Naive thymus-derived CD4-positive, alpha-beta T cell (primary cell): ENCODE measurements at regions not wholly inside any gene's neighbourhood (a gene's known extent, or its start where the extent isn't known, plus 50 kb on each side); places are given as distances from the start of the nearest gene placed in this dataset.
"Not testable (repeated sequence)": the region's sequence is repeated elsewhere in the genome, so short reads cannot be mapped to it uniquely, and the experiment has no call there.

Source experiments
- ATAC-seq: fragments of 150-1000 bp; cut with Tn5 transposase; 2 replicates; pipeline ENCODE4 v1.10.0; 2021; ENCODE audit warnings: mild to moderate bottlenecking, moderate library complexity
- CTCF ChIA-PET: fragments of 350-600 bp; sonication (Branson Sonifier 250); formaldehyde crosslinking; loops from one replicate; lab custom pipeline; 2021; ENCODE audit warnings: antibody characterized with exemption; lab: Charles Lee
- POLR2A ChIA-PET: fragments of 350-600 bp; sonication (Branson Sonifier 250); formaldehyde crosslinking; loops from one replicate; lab custom pipeline; 2021; ENCODE audit warnings: antibody characterized with exemption, inconsistent platforms; lab: Charles Lee
- DNase-seq, 9 donors: peaks; one replicate each; pipeline versions ENCODE4 v3.0.0 to v3.0.0-alpha.2; 2020 to 2022; ENCODE audit warnings: mixed read lengths in 1 of 9
- H3K27ac ChIP-seq: one replicate; pipeline ENCODE4 v1.7.0; 2013; ENCODE audit warnings: mild to moderate bottlenecking, low read depth, low read length, moderate library complexity
- H3K27me3 ChIP-seq, 2 donors: one replicate each; pipeline ENCODE4 v1.7.0; 2013; ENCODE audit warnings: low read length in 2 of 2, mild to moderate bottlenecking in 2 of 2, moderate library complexity in 2 of 2; ENCODE audit not compliant: control insufficient read depth in 2 of 2, insufficient read depth in 2 of 2
- H3K36me3 ChIP-seq, 3 experiments: 1 replicate in 2 of 3; 2 replicates in 1 of 3; pipeline ENCODE4 v1.7.0; 2013; ENCODE audit warnings: low read length in 3 of 3, mild to moderate bottlenecking in 3 of 3, moderate library complexity in 1 of 3; ENCODE audit not compliant: insufficient read depth in 3 of 3, control insufficient read depth in 2 of 3
- H3K4me1 ChIP-seq, 2 donors: one replicate each; pipeline ENCODE4 v1.7.0; 2013; ENCODE audit warnings: low read length in 2 of 2, mild to moderate bottlenecking in 2 of 2, moderate library complexity in 1 of 2; ENCODE audit not compliant: control insufficient read depth in 2 of 2, insufficient read depth in 2 of 2
- H3K4me3 ChIP-seq: 2 replicates; pipeline ENCODE4 v1.7.0; 2013; ENCODE audit warnings: mild to moderate bottlenecking, low read length
- H3K9me3 ChIP-seq, 3 experiments: 1 replicate in 2 of 3; 2 replicates in 1 of 3; pipeline ENCODE4 v1.7.0; 2013; ENCODE audit warnings: low read length in 3 of 3; ENCODE audit not compliant: control insufficient read depth in 2 of 3
- H3K27ac Mint-ChIP-seq, 9 donors: one replicate each; pipeline ENCODE4 v1.8.0; 2020 to 2022; ENCODE audit warnings: mixed read lengths in 9 of 9, mild to moderate bottlenecking in 8 of 9, moderate library complexity in 5 of 9, inconsistent platforms in 2 of 9
- H3K27me3 Mint-ChIP-seq, 5 donors: one replicate each; pipeline ENCODE4 v1.8.0; 2021 to 2022; ENCODE audit warnings: mixed read lengths in 5 of 5, mild to moderate bottlenecking in 1 of 5
- H3K36me3 Mint-ChIP-seq, 5 donors: one replicate each; pipeline ENCODE4 v1.8.0; 2020 to 2022; ENCODE audit warnings: mixed read lengths in 5 of 5, mild to moderate bottlenecking in 3 of 5, inconsistent platforms in 1 of 5
- H3K4me1 Mint-ChIP-seq, 7 donors: one replicate each; pipeline ENCODE4 v1.8.0; 2020 to 2022; ENCODE audit warnings: mixed read lengths in 7 of 7, mild to moderate bottlenecking in 3 of 7, inconsistent platforms in 1 of 7
- H3K4me3 Mint-ChIP-seq, 10 donors: one replicate each; pipeline ENCODE4 v1.8.0; 2020 to 2022; ENCODE audit warnings: mild to moderate bottlenecking in 10 of 10, mixed read lengths in 10 of 10, moderate library complexity in 6 of 10, inconsistent platforms in 2 of 10
- H3K9me3 Mint-ChIP-seq, 11 donors: one replicate each; pipeline ENCODE4 v1.8.0; 2020 to 2022; ENCODE audit warnings: mixed read lengths in 11 of 11, mild to moderate bottlenecking in 4 of 11, inconsistent platforms in 1 of 11, moderate library complexity in 1 of 11
- intact Hi-C, 2 donors: fragments of 100-400 bp; cut with micrococcal nuclease; formaldehyde crosslinking; loops; one replicate each; pipeline ENCODE4 v1.15.1; 2023

DNA sequence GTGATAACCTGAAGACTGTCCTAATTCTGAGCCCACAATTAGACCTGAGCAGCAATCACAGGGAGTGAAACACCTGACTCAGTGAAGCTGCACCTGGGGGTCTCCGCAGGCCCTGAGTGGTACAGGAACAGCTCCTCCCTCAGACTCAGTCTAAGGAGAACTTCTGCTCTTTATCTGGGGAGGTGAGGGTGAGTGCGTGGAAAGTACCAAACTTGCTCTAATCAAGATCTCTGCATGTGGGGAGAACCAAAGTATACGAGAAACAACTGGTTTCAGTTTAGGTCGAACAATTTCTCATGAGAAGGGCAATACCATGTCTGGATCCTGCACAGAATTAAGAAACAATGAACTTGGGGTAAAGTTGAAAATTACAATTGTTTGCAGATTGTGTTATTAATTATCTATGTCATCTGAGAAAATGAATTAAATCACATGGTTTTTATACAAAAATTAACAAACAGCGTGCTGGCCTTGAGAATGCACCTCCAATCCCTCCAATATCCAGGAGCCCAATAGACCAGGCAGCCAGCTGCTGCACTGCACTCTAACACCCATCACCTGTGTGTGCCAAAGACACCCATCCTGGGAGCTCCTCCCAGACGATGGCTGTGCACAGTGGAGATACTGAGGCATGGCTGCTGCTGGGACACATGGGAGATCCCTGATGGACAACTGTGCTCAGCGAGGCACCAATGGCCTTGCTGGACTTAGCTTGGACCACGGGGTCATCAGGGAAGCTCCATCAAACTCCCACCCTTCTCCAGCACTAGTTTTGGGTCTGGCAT lies 828.8 kb downstream of the TMEM121 start:
- H3K27ac ChIP-seq, H3K4me3 ChIP-seq, CTCF ChIA-PET, H3K9me3 Mint-ChIP-seq, POLR2A ChIA-PET, H3K27me3 ChIP-seq, H3K4me1 Mint-ChIP-seq, H3K36me3 Mint-ChIP-seq, H3K27ac Mint-ChIP-seq, H3K9me3 ChIP-seq, H3K4me1 ChIP-seq, DNase-seq, H3K36me3 ChIP-seq, ATAC-seq, H3K4me3 Mint-ChIP-seq: not testable (repeated sequence)
- intact Hi-C loops, result loop anchor here in 1 of 2 donors (1.0 kb wide), 1 partner anchor 28 kb away; no protein-coding TSS in a partner anchor
- H3K27me3 Mint-ChIP-seq, result peaks cover 4 to 56% (median 18%) of the 10 kb centered on the region in 5 donors

DNA sequence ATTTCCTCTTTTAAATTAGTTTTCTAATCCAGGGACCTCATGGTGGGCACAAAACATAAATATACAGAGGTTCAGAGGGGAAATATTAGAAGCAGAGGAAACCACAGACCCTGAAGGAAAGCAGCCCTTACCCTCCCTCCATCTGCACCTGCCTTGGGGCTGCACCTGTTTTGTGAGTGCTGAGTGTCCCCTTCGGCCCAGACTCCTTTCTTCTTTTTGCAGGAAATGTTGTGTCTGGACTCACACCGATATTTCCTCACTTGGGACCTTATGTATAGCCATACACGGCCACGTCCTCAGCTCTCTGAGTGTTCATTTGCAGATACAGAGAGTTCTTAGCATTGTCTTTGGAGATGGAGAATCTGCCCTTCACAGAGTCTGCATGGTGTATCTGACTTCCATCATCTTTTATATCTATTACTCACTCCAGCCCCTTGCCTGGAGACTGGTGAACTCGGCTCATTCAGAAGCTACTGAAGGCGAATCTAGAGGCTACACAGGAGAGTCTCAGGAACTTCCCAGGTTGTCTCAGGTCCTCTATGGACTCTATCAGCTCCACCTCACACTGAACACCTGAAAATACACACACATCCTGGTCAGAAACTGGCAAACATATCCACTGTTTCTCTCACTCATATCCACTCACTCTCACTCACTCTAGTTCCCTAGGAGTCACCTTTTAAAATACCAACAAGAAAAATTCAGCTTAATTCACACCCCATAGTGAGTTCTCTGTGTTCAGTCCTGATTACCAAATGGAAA lies 829.7 kb downstream of the TMEM121 start:
- intact Hi-C loops, result loop anchor here in 1 of 2 donors (1.0 kb wide), 1 partner anchor 29 kb away; no protein-coding TSS in a partner anchor
- H3K4me3 Mint-ChIP-seq, H3K27me3 ChIP-seq, H3K4me1 ChIP-seq, H3K9me3 ChIP-seq, H3K36me3 ChIP-seq, H3K4me3 ChIP-seq, H3K9me3 Mint-ChIP-seq, H3K27ac Mint-ChIP-seq, POLR2A ChIA-PET, DNase-seq, H3K36me3 Mint-ChIP-seq, H3K4me1 Mint-ChIP-seq, CTCF ChIA-PET, ATAC-seq, H3K27ac ChIP-seq: not testable (repeated sequence)
- H3K27me3 Mint-ChIP-seq, result peaks cover 4 to 53% (median 20%) of the 10 kb centered on the region in 5 donors

DNA sequence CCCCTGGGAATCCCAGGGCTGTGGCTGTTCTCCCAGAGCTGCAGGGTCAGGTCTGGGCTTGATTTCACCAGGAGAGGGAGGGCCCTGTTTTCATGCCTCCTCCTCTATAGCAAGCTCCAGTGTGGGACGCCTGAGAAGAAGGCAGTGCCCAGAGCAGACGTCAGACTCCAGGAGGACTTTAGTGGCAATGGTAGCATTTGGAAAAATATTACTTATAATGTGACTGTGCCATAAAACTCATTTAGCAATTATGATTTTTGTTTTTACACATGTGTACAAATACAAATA lies 830.2 kb downstream of the TMEM121 start:
- H3K36me3 ChIP-seq, H3K9me3 ChIP-seq, H3K4me3 Mint-ChIP-seq, H3K27ac ChIP-seq, DNase-seq, H3K9me3 Mint-ChIP-seq, H3K36me3 Mint-ChIP-seq, ATAC-seq, H3K4me1 ChIP-seq, POLR2A ChIA-PET, CTCF ChIA-PET, H3K4me1 Mint-ChIP-seq, H3K4me3 ChIP-seq, H3K27ac Mint-ChIP-seq, H3K27me3 ChIP-seq, intact Hi-C loops: not testable (repeated sequence)
- H3K27me3 Mint-ChIP-seq, result peaks cover 4 to 48% (median 23%) of the 10 kb centered on the region in 5 donors

DNA sequence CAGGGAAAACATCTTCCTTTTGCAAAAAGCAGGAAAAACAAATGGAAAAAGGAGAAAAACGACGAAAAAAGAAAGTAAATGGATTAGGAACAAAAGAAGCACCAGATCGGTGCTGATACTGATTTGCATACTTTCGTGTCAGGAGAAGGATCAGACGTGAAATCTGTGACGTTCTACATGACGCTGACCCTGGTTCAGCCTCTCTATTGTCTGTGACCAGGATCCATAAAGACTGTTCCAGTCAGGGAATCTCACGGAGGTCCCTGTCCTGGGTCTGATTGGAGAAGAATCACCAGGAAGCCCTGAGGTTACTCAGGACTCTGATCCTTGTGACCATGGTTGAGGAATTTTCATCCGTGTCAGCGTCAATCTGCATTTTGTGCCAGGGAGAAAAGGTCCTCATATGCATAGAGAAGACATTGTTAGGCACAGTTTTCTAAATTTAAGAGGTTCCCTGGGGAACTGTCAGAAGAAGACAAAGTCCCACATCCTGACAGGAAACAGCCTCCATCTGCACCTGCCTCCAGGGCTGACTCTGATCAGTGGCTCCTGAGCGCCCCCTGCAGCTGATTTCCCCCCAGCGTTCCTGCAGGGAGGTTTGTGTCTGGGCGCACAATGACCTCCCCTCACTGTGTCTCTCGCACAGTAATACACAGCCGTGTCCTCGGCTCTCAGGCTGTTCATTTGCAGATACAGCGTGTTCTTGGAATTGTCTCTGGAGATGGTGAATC lies 832.9 kb downstream of the TMEM121 start:
- intact Hi-C loops, H3K9me3 Mint-ChIP-seq, H3K4me1 ChIP-seq, H3K4me3 ChIP-seq, H3K27ac ChIP-seq, H3K4me3 Mint-ChIP-seq, H3K4me1 Mint-ChIP-seq, H3K36me3 ChIP-seq, H3K27ac Mint-ChIP-seq, H3K27me3 ChIP-seq, POLR2A ChIA-PET, H3K9me3 ChIP-seq, H3K36me3 Mint-ChIP-seq, CTCF ChIA-PET: not testable (repeated sequence)
- peaks cover 4 to 28% (median 15%) of the 10 kb centered on the region in 5 donors for H3K27me3 Mint-ChIP-seq
- DNase-seq, result peak in 6 of 9 donors; percentile 9 to 62 (median 40)
- ATAC-seq, result peak; percentile 31

DNA sequence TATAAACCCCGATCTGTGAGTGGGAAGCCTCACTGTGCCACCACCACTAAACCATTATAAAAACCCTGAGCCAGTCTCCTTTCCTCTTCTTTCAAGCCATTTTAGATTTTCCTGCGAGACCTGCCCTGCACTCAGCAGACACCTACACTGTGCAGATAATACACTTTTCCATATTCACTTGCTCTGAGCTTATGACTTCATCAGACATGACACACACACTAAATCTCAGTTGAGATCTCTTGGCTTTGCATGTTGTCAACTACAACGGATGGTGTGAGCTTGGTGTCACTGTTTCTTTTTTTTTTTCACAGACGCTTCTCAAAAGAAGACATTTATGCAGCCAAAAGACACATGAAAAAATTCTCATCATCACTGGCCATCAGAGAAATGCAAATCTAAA lies 839.0 kb downstream of the TMEM121 start:
- H3K9me3 Mint-ChIP-seq, H3K4me1 Mint-ChIP-seq, H3K27me3 ChIP-seq, ATAC-seq, CTCF ChIA-PET, intact Hi-C loops, H3K27ac ChIP-seq, DNase-seq, H3K4me1 ChIP-seq, H3K36me3 ChIP-seq, POLR2A ChIA-PET, H3K27me3 Mint-ChIP-seq, H3K36me3 Mint-ChIP-seq, H3K4me3 ChIP-seq, H3K27ac Mint-ChIP-seq, H3K4me3 Mint-ChIP-seq, H3K9me3 ChIP-seq: not testable (repeated sequence)

DNA sequence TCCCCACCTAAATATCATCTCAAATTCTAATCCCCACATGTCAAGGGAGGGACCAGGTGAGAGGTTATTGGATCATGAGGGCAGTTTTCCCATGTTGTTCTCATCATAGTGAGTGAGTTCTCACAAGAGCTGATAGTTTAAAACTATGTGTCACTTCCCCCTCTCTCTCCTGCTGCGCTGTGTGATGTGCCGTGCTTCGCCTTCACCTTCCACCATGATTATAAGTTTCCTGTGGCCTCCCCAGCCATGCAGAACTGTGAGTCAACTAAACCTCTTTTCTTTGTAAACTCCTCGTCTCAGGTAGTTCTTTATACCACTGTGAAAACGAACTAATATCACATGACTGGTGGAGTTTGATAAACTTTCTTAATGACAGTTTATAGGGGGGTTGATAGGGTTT lies 839.5 kb downstream of the TMEM121 start:
- H3K36me3 Mint-ChIP-seq, H3K36me3 ChIP-seq, H3K9me3 Mint-ChIP-seq, intact Hi-C loops, H3K4me1 ChIP-seq, POLR2A ChIA-PET, CTCF ChIA-PET, H3K4me1 Mint-ChIP-seq, H3K27me3 ChIP-seq, H3K27ac ChIP-seq, H3K4me3 ChIP-seq, H3K9me3 ChIP-seq, H3K4me3 Mint-ChIP-seq, DNase-seq, H3K27ac Mint-ChIP-seq: not testable (repeated sequence)
- peak; percentile 26 for ATAC-seq
- peaks cover 3 to 12% (median 5%) of the 10 kb centered on the region in 5 donors for H3K27me3 Mint-ChIP-seq
